ENCODE measurements at regions not wholly inside any gene's neighbourhood (a gene's known extent, or its start where the extent isn't known, plus 50 kb on each side); places are given as distances from the start of the nearest gene placed in this dataset.

DNA sequence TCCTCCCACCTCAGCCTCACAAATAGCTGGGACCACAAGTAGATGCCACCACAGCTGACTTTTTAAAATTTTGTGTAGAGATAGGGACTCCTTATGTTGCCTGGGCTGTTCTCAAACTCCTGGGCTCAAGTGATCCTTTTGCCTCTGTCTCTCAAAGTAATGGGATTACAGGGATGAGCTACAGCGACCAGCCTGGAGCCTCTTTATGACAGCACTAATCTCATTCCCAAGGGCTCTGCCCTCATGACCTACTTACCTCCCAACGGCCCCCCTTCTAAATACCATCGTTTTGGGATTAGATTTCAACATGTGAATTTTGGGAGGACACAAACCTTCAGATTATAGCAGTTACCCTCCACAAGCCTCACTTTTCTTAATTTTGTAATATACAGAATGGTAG lies 150.6 kb upstream of the FUT8 start:
- H3K27ac ChIP-seq = no peak overlapping the region
- no peaks in the 10 kb centered on the region for H3K9me3 ChIP-seq (ENCODE audit: low read depth)
- H3K9me2 ChIP-seq (ENCODE audit: insufficient read depth) = no peaks in the 10 kb centered on the region
- DNase-seq = no peak
- no peaks in the 10 kb centered on the region for H4K20me1 ChIP-seq (ENCODE audit: insufficient read depth)
- no peak overlapping the region for H2AFZ ChIP-seq
- H3F3A ChIP-seq (ENCODE audit: insufficient read depth) = peaks cover 48% of the 10 kb centered on the region
- H3K9ac ChIP-seq = no peak overlapping the region
- H3K79me2 ChIP-seq (ENCODE audit: insufficient read depth) = no peaks in the 10 kb centered on the region
- no peak overlapping the region for H3K4me3 ChIP-seq
- no peak overlapping the region for H3K4me2 ChIP-seq (ENCODE audit: unreplicated experiment)
- in situ Hi-C loops (cut with MboI) = no loop called here
- TF ChIP-seq EZH2 (IDR thresholded peaks at IDR 0.05; ENCODE audit: insufficient read depth, poor library complexity, severe bottlenecking) (no peak), EZH2phosphoT487 (IDR thresholded peaks at IDR 0.05; ENCODE audit: insufficient read depth, low read depth) (no peak)
- peaks cover 40% of the 10 kb centered on the region for H3K4me1 ChIP-seq (ENCODE audit: insufficient read depth)
- no peaks in the 10 kb centered on the region for H3K36me3 ChIP-seq (ENCODE audit: low read depth)
- H3K27me3 ChIP-seq (replicated peaks; ENCODE audit: insufficient read depth) = no peaks in the 10 kb centered on the region
- WGBS, 2 experiments (ENCODE audit: low coverage in 1 of 2, low lambda C conversion rate in 2 of 2, missing lambda C conversion rate in 2 of 2) = 36 to 46% methylated on average over 3 of the region's 3 CpGs

DNA sequence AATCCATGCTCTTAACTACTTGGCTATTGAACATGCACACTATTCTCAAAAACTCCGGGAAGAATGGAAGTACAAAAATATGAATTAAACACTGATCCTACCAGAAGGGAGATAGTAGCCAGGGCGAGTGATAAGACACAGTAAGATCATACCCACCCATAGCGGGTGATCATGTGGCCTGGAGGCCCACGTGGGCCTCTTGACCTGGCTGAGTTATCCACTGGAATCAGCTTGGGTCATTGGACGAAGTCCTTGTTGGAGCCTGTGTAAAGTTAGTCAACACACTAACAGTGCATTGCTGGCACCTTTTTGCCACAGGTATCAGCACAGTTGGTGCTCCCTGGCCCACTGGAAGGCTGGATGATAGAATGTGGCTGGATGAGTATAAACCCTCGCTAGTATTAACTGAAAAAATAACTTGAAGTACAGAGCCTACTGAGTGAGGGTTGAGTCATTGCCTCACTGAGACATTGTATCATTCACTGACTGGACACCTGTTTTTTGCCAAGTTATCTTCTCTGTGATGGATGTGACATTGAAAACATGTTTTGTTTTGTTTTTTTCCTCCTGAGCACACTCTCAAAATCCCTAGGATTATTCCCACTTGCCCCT lies 149.2 kb upstream of the FUT8 start:
- 75% methylated on average over 6 of the region's 6 CpGs for WGBS, 2 experiments (ENCODE audit: low coverage in 1 of 2, low lambda C conversion rate in 2 of 2, missing lambda C conversion rate in 2 of 2)
- Histone ChIP-seq H3K9me2 (ENCODE audit: insufficient read depth) (no peaks in the 10 kb centered on the region), H3K9me3 (ENCODE audit: low read depth) (no peaks in the 10 kb centered on the region), H2AFZ (no peak overlapping the region), H3K27ac (no peak overlapping the region), H3K36me3 (ENCODE audit: low read depth) (no peaks in the 10 kb centered on the region), H4K20me1 (ENCODE audit: insufficient read depth) (no peaks in the 10 kb centered on the region), H3K9ac (no peak overlapping the region), H3K27me3 (replicated peaks; ENCODE audit: insufficient read depth) (no peaks in the 10 kb centered on the region), H3K79me2 (ENCODE audit: insufficient read depth) (no peaks in the 10 kb centered on the region), H3F3A (ENCODE audit: insufficient read depth) (peaks cover 38% of the 10 kb centered on the region), H3K4me1 (ENCODE audit: insufficient read depth) (peaks cover 29% of the 10 kb centered on the region), H3K4me2 (ENCODE audit: unreplicated experiment) (no peak overlapping the region), H3K4me3 (no peak overlapping the region)
- no peak for TF ChIP-seq EZH2 (IDR thresholded peaks at IDR 0.05; ENCODE audit: insufficient read depth, poor library complexity, severe bottlenecking)
- TF ChIP-seq EZH2phosphoT487 (IDR thresholded peaks at IDR 0.05; ENCODE audit: insufficient read depth, low read depth) = no peak
- in situ Hi-C loops (cut with MboI) = no loop called here
- DNase-seq = peak; percentile 63

DNA sequence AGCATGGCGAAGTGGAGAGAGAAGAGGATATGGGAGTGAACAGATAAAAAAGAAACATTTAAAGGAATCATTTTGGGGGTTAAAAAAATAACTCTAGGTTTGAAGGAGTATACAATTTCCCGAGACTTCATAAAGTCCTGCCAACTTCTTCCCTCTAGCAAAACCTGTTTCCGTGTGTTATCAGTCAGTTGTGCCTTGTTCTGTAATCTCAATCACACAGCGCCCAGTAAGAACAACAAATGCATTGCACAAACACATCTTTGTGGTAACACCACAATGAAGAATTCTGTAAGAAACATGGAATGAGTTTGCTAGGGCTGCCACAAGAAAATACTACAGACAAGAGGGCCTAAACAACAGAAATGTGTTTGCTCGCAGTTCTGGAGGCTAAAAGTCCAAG lies 144.7 kb upstream of the FUT8 start:
- WGBS, 2 experiments (ENCODE audit: low coverage in 1 of 2, low lambda C conversion rate in 2 of 2, missing lambda C conversion rate in 2 of 2) = 96 to 97% methylated on average over 5 of the region's 5 CpGs
- H3K9me2 ChIP-seq (ENCODE audit: insufficient read depth) = no peaks in the 10 kb centered on the region
- no peaks in the 10 kb centered on the region for H3K79me2 ChIP-seq (ENCODE audit: insufficient read depth)
- H4K20me1 ChIP-seq (ENCODE audit: insufficient read depth) = no peaks in the 10 kb centered on the region
- no peak for DNase-seq
- H3F3A ChIP-seq (ENCODE audit: insufficient read depth) = no peaks in the 10 kb centered on the region
- H3K27me3 ChIP-seq (replicated peaks; ENCODE audit: insufficient read depth) = no peaks in the 10 kb centered on the region
- H3K9me3 ChIP-seq (ENCODE audit: low read depth) = no peaks in the 10 kb centered on the region
- no peak overlapping the region for H3K4me2 ChIP-seq (ENCODE audit: unreplicated experiment)
- no peak overlapping the region for H3K4me3 ChIP-seq
- TF ChIP-seq EZH2 (IDR thresholded peaks at IDR 0.05; ENCODE audit: insufficient read depth, poor library complexity, severe bottlenecking) (no peak), EZH2phosphoT487 (IDR thresholded peaks at IDR 0.05; ENCODE audit: insufficient read depth, low read depth) (no peak)
- no peak overlapping the region for H2AFZ ChIP-seq
- no peak overlapping the region for H3K27ac ChIP-seq
- H3K36me3 ChIP-seq (ENCODE audit: low read depth) = no peaks in the 10 kb centered on the region
- H3K9ac ChIP-seq = no peak overlapping the region
- in situ Hi-C loops (cut with MboI) = no loop called here
- H3K4me1 ChIP-seq (ENCODE audit: insufficient read depth) = no peaks in the 10 kb centered on the region

DNA sequence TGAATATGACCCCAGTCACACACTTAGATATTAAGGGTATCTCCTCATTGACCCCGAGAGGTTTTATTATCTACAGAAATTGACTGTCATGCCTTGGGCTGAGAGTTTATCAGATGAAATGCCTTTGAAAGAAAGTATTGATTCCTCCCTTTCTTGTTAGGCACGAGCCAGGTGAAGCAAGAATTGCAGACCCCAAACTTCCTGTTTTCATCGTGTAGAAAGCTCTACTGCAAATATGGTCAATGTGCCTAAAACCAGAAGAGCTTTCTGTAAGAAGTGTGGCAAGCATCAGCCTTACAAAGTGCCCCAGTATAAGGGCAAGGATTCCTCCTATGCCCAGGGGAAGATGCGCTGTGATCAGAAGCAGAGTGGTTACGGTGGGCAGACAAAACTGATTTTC lies 143.9 kb upstream of the FUT8 start:
- no peak overlapping the region for H3K27ac ChIP-seq
- no peak overlapping the region for H3K4me3 ChIP-seq
- no peak for DNase-seq
- H4K20me1 ChIP-seq (ENCODE audit: insufficient read depth) = no peaks in the 10 kb centered on the region
- WGBS, 2 experiments (ENCODE audit: low coverage in 1 of 2, low lambda C conversion rate in 2 of 2, missing lambda C conversion rate in 2 of 2) = 95% methylated on average over 5 of the region's 5 CpGs
- H3K9me2 ChIP-seq (ENCODE audit: insufficient read depth) = no peaks in the 10 kb centered on the region
- no peak overlapping the region for H3K9ac ChIP-seq
- H3F3A ChIP-seq (ENCODE audit: insufficient read depth) = no peaks in the 10 kb centered on the region
- no peaks in the 10 kb centered on the region for H3K9me3 ChIP-seq (ENCODE audit: low read depth)
- no peaks in the 10 kb centered on the region for H3K36me3 ChIP-seq (ENCODE audit: low read depth)
- H3K79me2 ChIP-seq (ENCODE audit: insufficient read depth) = no peaks in the 10 kb centered on the region
- H2AFZ ChIP-seq = no peak overlapping the region
- H3K27me3 ChIP-seq (replicated peaks; ENCODE audit: insufficient read depth) = no peaks in the 10 kb centered on the region
- TF ChIP-seq EZH2 (IDR thresholded peaks at IDR 0.05; ENCODE audit: insufficient read depth, poor library complexity, severe bottlenecking) (no peak), EZH2phosphoT487 (IDR thresholded peaks at IDR 0.05; ENCODE audit: insufficient read depth, low read depth) (no peak)
- in situ Hi-C loops (cut with MboI) = no loop called here
- H3K4me1 ChIP-seq (ENCODE audit: insufficient read depth) = no peaks in the 10 kb centered on the region
- H3K4me2 ChIP-seq (ENCODE audit: unreplicated experiment) = no peak overlapping the region

DNA sequence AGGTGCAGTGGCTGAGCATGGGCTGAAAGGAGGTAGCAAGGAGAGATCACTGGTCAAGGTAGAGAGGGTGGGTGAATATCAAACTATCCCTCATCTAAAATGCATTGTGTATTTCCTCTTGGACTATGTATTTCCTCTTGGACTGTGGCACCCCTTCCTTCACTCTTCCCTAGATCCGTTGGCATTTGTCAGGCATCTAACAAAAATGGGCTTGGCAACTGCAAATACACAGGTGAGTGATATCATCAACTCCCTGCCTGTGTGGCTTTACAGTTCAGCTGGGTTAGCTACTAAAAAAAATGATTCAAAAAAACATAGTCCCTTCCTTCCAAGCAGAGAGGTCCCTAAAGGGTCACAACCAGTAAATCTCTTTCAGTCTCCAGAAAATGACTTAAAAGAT lies 142.8 kb upstream of the FUT8 start:
- Histone ChIP-seq H3K4me2 (ENCODE audit: unreplicated experiment) (no peak overlapping the region), H3K4me1 (ENCODE audit: insufficient read depth) (no peaks in the 10 kb centered on the region), H3K9ac (no peak overlapping the region), H3K9me2 (ENCODE audit: insufficient read depth) (no peaks in the 10 kb centered on the region), H2AFZ (no peak overlapping the region), H4K20me1 (ENCODE audit: insufficient read depth) (no peaks in the 10 kb centered on the region), H3K27ac (no peak overlapping the region), H3F3A (ENCODE audit: insufficient read depth) (no peaks in the 10 kb centered on the region), H3K79me2 (ENCODE audit: insufficient read depth) (no peaks in the 10 kb centered on the region), H3K36me3 (ENCODE audit: low read depth) (no peaks in the 10 kb centered on the region), H3K4me3 (no peak overlapping the region), H3K27me3 (replicated peaks; ENCODE audit: insufficient read depth) (no peaks in the 10 kb centered on the region), H3K9me3 (ENCODE audit: low read depth) (no peaks in the 10 kb centered on the region)
- TF ChIP-seq EZH2phosphoT487 (IDR thresholded peaks at IDR 0.05; ENCODE audit: insufficient read depth, low read depth) (no peak), EZH2 (IDR thresholded peaks at IDR 0.05; ENCODE audit: insufficient read depth, poor library complexity, severe bottlenecking) (no peak)
- WGBS, 2 experiments (ENCODE audit: low coverage in 1 of 2, low lambda C conversion rate in 2 of 2, missing lambda C conversion rate in 2 of 2) = 83 to 88% methylated on average over 1 of the region's 1 CpG
- in situ Hi-C loops (cut with MboI) = no loop called here
- no peak for DNase-seq
